ENCODE measurements at regions not wholly inside any gene's neighbourhood (a gene's known extent, or its start where the extent isn't known, plus 50 kb on each side); places are given as distances from the start of the nearest gene placed in this dataset.

GRCh38 chr16:59238246-59238645, 504.1 kb upstream of the GOT2 start:
- DNase-seq (no peak), ATAC-seq (no peak)
- no peaks in the 10 kb centered on the region for H3K4me1 Mint-ChIP-seq
- no peak overlapping the region for H3K27ac Mint-ChIP-seq
- no peaks in the 10 kb centered on the region for H3K27me3 Mint-ChIP-seq
- H3K9me3 Mint-ChIP-seq (ENCODE audit: low read depth), result peaks cover 3% of the 10 kb centered on the region
- no peak overlapping the region for H3K4me3 Mint-ChIP-seq
- no peaks in the 10 kb centered on the region for H3K36me3 Mint-ChIP-seq
- CTCF ChIA-PET, result no interaction called here

- H3K36me3 Mint-ChIP-seq, result no peaks in the 10 kb centered on the region
- H3K4me3 Mint-ChIP-seq, result no peak overlapping the region
- DNase-seq (no peak), ATAC-seq (no peak)
- no peaks in the 10 kb centered on the region for H3K4me1 Mint-ChIP-seq
- H3K9me3 Mint-ChIP-seq (ENCODE audit: low read depth), result peaks cover 6% of the 10 kb centered on the region
- CTCF ChIA-PET, result no interaction called here
- H3K27ac Mint-ChIP-seq, result no peak overlapping the region
- no peaks in the 10 kb centered on the region for H3K27me3 Mint-ChIP-seq
Measured at GRCh38 chr16:59236804-59237458, 502.8 kb upstream of the GOT2 start.

GRCh38 chr16:59224401-59224800, 490.3 kb upstream of the GOT2 start:
- ATAC-seq (no peak), DNase-seq (no peak)
- no peaks in the 10 kb centered on the region for H3K9me3 Mint-ChIP-seq (ENCODE audit: low read depth)
- CTCF ChIA-PET, result no interaction called here
- H3K4me1 Mint-ChIP-seq, result no peaks in the 10 kb centered on the region
- no peaks in the 10 kb centered on the region for H3K36me3 Mint-ChIP-seq
- no peak overlapping the region for H3K4me3 Mint-ChIP-seq
- H3K27ac Mint-ChIP-seq, result no peak overlapping the region
- H3K27me3 Mint-ChIP-seq, result no peaks in the 10 kb centered on the region

GRCh38 chr16:59220011-59220410, 485.9 kb upstream of the GOT2 start:
- CTCF ChIA-PET, result no interaction called here
- Mint-ChIP-seq H3K27ac (no peak overlapping the region), H3K27me3 (no peaks in the 10 kb centered on the region), H3K36me3 (no peaks in the 10 kb centered on the region), H3K4me1 (no peaks in the 10 kb centered on the region), H3K9me3 (ENCODE audit: low read depth) (peaks cover 2% of the 10 kb centered on the region), H3K4me3 (no peak overlapping the region)
- ATAC-seq (no peak), DNase-seq (no peak)

GRCh38 chr16:59216291-59216690, 482.2 kb upstream of the GOT2 start:
- ATAC-seq (no peak), DNase-seq (no peak)
- Mint-ChIP-seq H3K4me3 (no peak overlapping the region), H3K36me3 (no peaks in the 10 kb centered on the region), H3K27me3 (no peaks in the 10 kb centered on the region), H3K9me3 (ENCODE audit: low read depth) (peaks cover 2% of the 10 kb centered on the region), H3K4me1 (no peaks in the 10 kb centered on the region), H3K27ac (no peak overlapping the region)
- CTCF ChIA-PET, result no interaction called here

- CTCF ChIA-PET, result no interaction called here
- ATAC-seq (no peak), DNase-seq (no peak)
- Mint-ChIP-seq H3K9me3 (ENCODE audit: low read depth) (peaks cover 4% of the 10 kb centered on the region), H3K4me1 (no peaks in the 10 kb centered on the region), H3K27me3 (no peaks in the 10 kb centered on the region), H3K4me3 (no peak overlapping the region), H3K27ac (no peak overlapping the region), H3K36me3 (no peaks in the 10 kb centered on the region)
Measured at GRCh38 chr16:59214455-59214854, 480.3 kb upstream of the GOT2 start.

GRCh38 chr16:59213952-59214351, 479.8 kb upstream of the GOT2 start:
- H3K4me1 Mint-ChIP-seq, result no peaks in the 10 kb centered on the region
- H3K27me3 Mint-ChIP-seq, result no peaks in the 10 kb centered on the region
- H3K36me3 Mint-ChIP-seq, result no peaks in the 10 kb centered on the region
- H3K9me3 Mint-ChIP-seq (ENCODE audit: low read depth), result peaks cover 4% of the 10 kb centered on the region
- ATAC-seq, result no peak
- no peak overlapping the region for H3K27ac Mint-ChIP-seq
- H3K4me3 Mint-ChIP-seq, result no peak overlapping the region
- DNase-seq, result no peak
- CTCF ChIA-PET, result no interaction called here

- DNase-seq (no peak), ATAC-seq (no peak)
- Mint-ChIP-seq H3K36me3 (no peaks in the 10 kb centered on the region), H3K4me1 (no peaks in the 10 kb centered on the region), H3K27ac (no peak overlapping the region), H3K4me3 (no peak overlapping the region), H3K27me3 (no peaks in the 10 kb centered on the region), H3K9me3 (ENCODE audit: low read depth) (peaks cover 4% of the 10 kb centered on the region)
- CTCF ChIA-PET, result no interaction called here
Measured at GRCh38 chr16:59212492-59213024, 478.4 kb upstream of the GOT2 start.

- ATAC-seq (no peak), DNase-seq (no peak)
- no peaks in the 10 kb centered on the region for H3K36me3 Mint-ChIP-seq
- H3K4me1 Mint-ChIP-seq, result no peaks in the 10 kb centered on the region
- peaks cover 7% of the 10 kb centered on the region for H3K9me3 Mint-ChIP-seq (ENCODE audit: low read depth)
- no peaks in the 10 kb centered on the region for H3K27me3 Mint-ChIP-seq
- CTCF ChIA-PET, result no interaction called here
- H3K4me3 Mint-ChIP-seq, result no peak overlapping the region
- no peak overlapping the region for H3K27ac Mint-ChIP-seq
Measured at GRCh38 chr16:59210955-59211541, 476.9 kb upstream of the GOT2 start.

- no peaks in the 10 kb centered on the region for H3K4me1 Mint-ChIP-seq
- no peak overlapping the region for H3K4me3 Mint-ChIP-seq
- H3K9me3 Mint-ChIP-seq (ENCODE audit: low read depth), result peaks cover 9% of the 10 kb centered on the region
- DNase-seq, result no peak
- H3K36me3 Mint-ChIP-seq, result no peaks in the 10 kb centered on the region
- no peak overlapping the region for H3K27ac Mint-ChIP-seq
- H3K27me3 Mint-ChIP-seq, result no peaks in the 10 kb centered on the region
- CTCF ChIA-PET, result no interaction called here
- no peak for ATAC-seq
Measured at GRCh38 chr16:59205403-59205802, 471.3 kb upstream of the GOT2 start.

GRCh38 chr16:59204589-59204988, 470.5 kb upstream of the GOT2 start:
- no peaks in the 10 kb centered on the region for H3K36me3 Mint-ChIP-seq
- CTCF ChIA-PET, result no interaction called here
- DNase-seq, result no peak
- H3K9me3 Mint-ChIP-seq (ENCODE audit: low read depth), result peaks cover 9% of the 10 kb centered on the region
- no peaks in the 10 kb centered on the region for H3K4me1 Mint-ChIP-seq
- H3K4me3 Mint-ChIP-seq, result no peak overlapping the region
- H3K27me3 Mint-ChIP-seq, result no peaks in the 10 kb centered on the region
- H3K27ac Mint-ChIP-seq, result no peak overlapping the region
- ATAC-seq, result no peak

GRCh38 chr16:59202233-59202862, 468.2 kb upstream of the GOT2 start:
- Mint-ChIP-seq H3K36me3 (no peaks in the 10 kb centered on the region), H3K4me3 (no peak overlapping the region), H3K9me3 (ENCODE audit: low read depth) (peaks cover 9% of the 10 kb centered on the region), H3K27ac (no peak overlapping the region), H3K4me1 (no peaks in the 10 kb centered on the region), H3K27me3 (no peaks in the 10 kb centered on the region)
- no peak for DNase-seq
- no peak for ATAC-seq
- CTCF ChIA-PET, result no interaction called here

GRCh38 chr16:59201821-59202220, 467.7 kb upstream of the GOT2 start:
- H3K27me3 Mint-ChIP-seq, result no peaks in the 10 kb centered on the region
- CTCF ChIA-PET, result no interaction called here
- H3K27ac Mint-ChIP-seq, result no peak overlapping the region
- ATAC-seq, result no peak
- H3K9me3 Mint-ChIP-seq (ENCODE audit: low read depth), result peaks cover 5% of the 10 kb centered on the region
- H3K4me3 Mint-ChIP-seq, result no peak overlapping the region
- H3K36me3 Mint-ChIP-seq, result no peaks in the 10 kb centered on the region
- no peaks in the 10 kb centered on the region for H3K4me1 Mint-ChIP-seq
- no peak for DNase-seq

GRCh38 chr16:59201160-59201559, 467.0 kb upstream of the GOT2 start:
- no peak for DNase-seq
- CTCF ChIA-PET, result no interaction called here
- no peaks in the 10 kb centered on the region for H3K4me1 Mint-ChIP-seq
- peaks cover 5% of the 10 kb centered on the region for H3K9me3 Mint-ChIP-seq (ENCODE audit: low read depth)
- H3K36me3 Mint-ChIP-seq, result no peaks in the 10 kb centered on the region
- no peak overlapping the region for H3K4me3 Mint-ChIP-seq
- no peak overlapping the region for H3K27ac Mint-ChIP-seq
- no peaks in the 10 kb centered on the region for H3K27me3 Mint-ChIP-seq
- ATAC-seq, result no peak

Measured in activated CD8-positive, alpha-beta memory T cell treated with anti-CD3 and anti-CD28 coated beads, Interleukin-2, amount 10 ng/mL, durations not matched to agents 7 days and 5 days (primary cell).